ENCODE measurements at regions not wholly inside any gene's neighbourhood (a gene's known extent, or its start where the extent isn't known, plus 50 kb on each side); places are given as distances from the start of the nearest gene placed in this dataset.

DNA sequence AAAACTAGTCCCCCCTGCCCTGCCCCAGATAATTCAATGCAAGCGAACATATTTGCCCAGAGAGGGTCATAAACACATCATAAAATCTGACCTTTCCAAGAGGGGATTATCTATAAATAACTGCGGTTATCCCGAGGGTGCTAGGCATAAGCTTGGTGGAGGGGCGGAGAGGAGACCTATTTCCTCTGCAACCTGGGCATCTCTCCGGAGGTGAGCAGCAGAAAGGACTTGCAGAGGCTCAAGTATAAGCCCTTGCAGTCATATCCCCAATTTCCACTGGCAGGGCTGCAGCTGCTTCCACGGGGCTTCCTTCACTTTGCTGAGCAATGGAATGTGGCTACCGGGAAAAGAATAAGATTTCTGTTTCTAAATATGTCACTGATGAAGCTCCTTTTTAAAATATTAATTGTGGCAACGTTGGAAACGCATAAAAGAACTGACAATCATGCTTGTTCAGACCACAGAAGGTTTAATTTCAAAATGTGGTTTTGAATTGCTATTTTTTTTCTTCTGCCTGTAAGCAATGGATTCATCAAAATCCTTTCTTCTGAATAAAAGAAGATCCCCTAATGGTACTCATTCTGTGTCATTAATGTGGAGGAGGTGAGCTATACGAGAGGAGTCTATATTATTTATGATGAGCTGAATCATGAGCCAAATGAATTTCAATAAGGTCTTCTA lies 268.9 kb upstream of the ATP2B1 start:
- no peak for TF ChIP-seq POLR2AphosphoS5 (IDR thresholded peaks at IDR 0.05)
- TF ChIP-seq EP300 (conservative IDR thresholded peaks at IDR 0.05; ENCODE audit: poor library complexity, severe bottlenecking) = no peak
- no peak for TF ChIP-seq CTCF (IDR thresholded peaks at IDR 0.05; ENCODE audit: poor library complexity, severe bottlenecking)
- TF ChIP-seq REST (IDR thresholded peaks at IDR 0.05; ENCODE audit: borderline replicate concordance) = no peak

Data from neural cell (in vitro differentiated cells).